ENCODE measurements at regions not wholly inside any gene's neighbourhood (a gene's known extent, or its start where the extent isn't known, plus 50 kb on each side); places are given as distances from the start of the nearest gene placed in this dataset.

- H3K9me3 Mint-ChIP-seq (ENCODE audit: insufficient read depth), result no peaks in the 10 kb centered on the region
- no peaks in the 10 kb centered on the region for H3K36me3 ChIP-seq (replicated peaks in 1 of 2; ENCODE audit: control extremely low read depth in 1 of 2, control insufficient read depth in 1 of 2, extremely low read depth in 1 of 2, insufficient read depth in 2 of 2, low read length in 1 of 2)
- no peak for DNase-seq
- peaks cover 31% of the 10 kb centered on the region for H3K27me3 Mint-ChIP-seq
- no peak overlapping the region for H3K9ac ChIP-seq (ENCODE audit: low read length)
- H3K9me3 ChIP-seq (ENCODE audit: control extremely low read depth in 1 of 3, control insufficient read depth in 2 of 3, insufficient read depth in 1 of 3, low read length in 2 of 3), result peaks cover 0 to 5% (median 0%) of the 10 kb centered on the region in 3 donors
- 70% methylated on average over 2 of the region's 5 CpGs for WGBS (ENCODE audit: insufficient coverage)
- no peaks in the 10 kb centered on the region for H3K4me1 Mint-ChIP-seq
- H3K4me3 Mint-ChIP-seq, result no peak overlapping the region
- no peaks in the 10 kb centered on the region for H3K4me1 ChIP-seq (ENCODE audit: control insufficient read depth in 2 of 2, insufficient read depth in 2 of 2, low read length in 2 of 2)
- H4K20me1 ChIP-seq (ENCODE audit: control insufficient read depth, insufficient read depth, low read length, poor library complexity, severe bottlenecking), result no peaks in the 10 kb centered on the region
- CTCF ChIA-PET, result no interaction called here
- no peaks in the 10 kb centered on the region for H3K79me2 ChIP-seq (ENCODE audit: control insufficient read depth, insufficient read depth, low read length)
- TF ChIP-seq EZH2 (IDR thresholded peaks at IDR 0.05; ENCODE audit: borderline replicate concordance, insufficient read depth, low read depth, low read length, poor library complexity, severe bottlenecking), result no peak
- TF ChIP-seq CTCF (IDR thresholded peaks at IDR 0.05), result no peak
- H3K27ac Mint-ChIP-seq, result no peak overlapping the region
- H3K4me3 ChIP-seq (ENCODE audit: control extremely low read depth in 1 of 5, extremely low read depth in 1 of 5, insufficient read depth in 1 of 5, low read depth in 2 of 5, low read length in 4 of 5), result no peak overlapping the region
- POLR2A ChIA-PET, result no interaction called here
- peaks cover 0 to 24% (median 0%) of the 10 kb centered on the region in 4 experiments for H3K27me3 ChIP-seq (replicated peaks in 1 of 4; ENCODE audit: control extremely low read depth in 1 of 4, control insufficient read depth in 3 of 4, insufficient read depth in 4 of 4, low read length in 3 of 4)
- no peak overlapping the region for H2AFZ ChIP-seq (ENCODE audit: insufficient read depth, low read depth, low read length, poor library complexity, severe bottlenecking)
- no peak overlapping the region for H3K4me2 ChIP-seq (replicated peaks; ENCODE audit: low read depth, low read length, poor library complexity, severe bottlenecking)
- intact Hi-C loops (cut with micrococcal nuclease), result no loop called here
- no peak for ATAC-seq (ENCODE audit: low read depth)
- H3K27ac ChIP-seq (ENCODE audit: low read length in 2 of 2), result no peak overlapping the region
These were observed 82.5 kb downstream of the THNSL2 start for GRCh38 chr2:88252646-88253045.

- Mint-ChIP-seq H3K9me3 (ENCODE audit: insufficient read depth) (no peaks in the 10 kb centered on the region), H3K27ac (no peak overlapping the region), H3K4me1 (no peaks in the 10 kb centered on the region), H3K27me3 (peaks cover 33% of the 10 kb centered on the region), H3K4me3 (no peak overlapping the region)
- Histone ChIP-seq H3K27me3 (replicated peaks in 1 of 4; ENCODE audit: control extremely low read depth in 1 of 4, control insufficient read depth in 3 of 4, insufficient read depth in 4 of 4, low read length in 3 of 4) (peaks cover 0 to 19% (median 0%) of the 10 kb centered on the region in 4 experiments), H3K9me3 (ENCODE audit: control extremely low read depth in 1 of 3, control insufficient read depth in 2 of 3, insufficient read depth in 1 of 3, low read length in 2 of 3) (peaks cover 0 to 5% (median 0%) of the 10 kb centered on the region in 3 donors), H3K9ac (ENCODE audit: low read length) (no peak overlapping the region), H3K36me3 (replicated peaks in 1 of 2; ENCODE audit: control extremely low read depth in 1 of 2, control insufficient read depth in 1 of 2, extremely low read depth in 1 of 2, insufficient read depth in 2 of 2, low read length in 1 of 2) (no peaks in the 10 kb centered on the region), H3K4me1 (ENCODE audit: control insufficient read depth in 2 of 2, insufficient read depth in 2 of 2, low read length in 2 of 2) (no peaks in the 10 kb centered on the region), H3K27ac (ENCODE audit: low read length in 2 of 2) (no peak overlapping the region), H3K4me2 (replicated peaks; ENCODE audit: low read depth, low read length, poor library complexity, severe bottlenecking) (no peak overlapping the region), H3K79me2 (ENCODE audit: control insufficient read depth, insufficient read depth, low read length) (no peaks in the 10 kb centered on the region), H4K20me1 (ENCODE audit: control insufficient read depth, insufficient read depth, low read length, poor library complexity, severe bottlenecking) (no peaks in the 10 kb centered on the region), H2AFZ (ENCODE audit: insufficient read depth, low read depth, low read length, poor library complexity, severe bottlenecking) (no peak overlapping the region), H3K4me3 (ENCODE audit: control extremely low read depth in 1 of 5, extremely low read depth in 1 of 5, insufficient read depth in 1 of 5, low read depth in 2 of 5, low read length in 4 of 5) (no peak overlapping the region)
- no peak for TF ChIP-seq EZH2 (IDR thresholded peaks at IDR 0.05; ENCODE audit: borderline replicate concordance, insufficient read depth, low read depth, low read length, poor library complexity, severe bottlenecking)
- no peak for TF ChIP-seq CTCF (IDR thresholded peaks at IDR 0.05)
- ChIA-PET CTCF (no interaction called here), POLR2A (no interaction called here)
- DNase-seq (no peak), ATAC-seq (ENCODE audit: low read depth) (no peak)
- intact Hi-C loops (cut with micrococcal nuclease), result no loop called here
- 89% methylated on average over 1 of the region's 3 CpGs for WGBS (ENCODE audit: insufficient coverage)
These were observed 82.0 kb downstream of the THNSL2 start for GRCh38 chr2:88252111-88252510.

Data from B cell (primary cell).